AG04450 (cell line): ENCODE measurements at regions not wholly inside any gene's neighbourhood (a gene's known extent, or its start where the extent isn't known, plus 50 kb on each side); places are given as distances from the start of the nearest gene placed in this dataset.

ENCODE experiments used
- CTCF ChIA-PET: fragments of 300-600, 350-600 bp; formaldehyde crosslinking; extraction: SDS; loops from one replicate; lab custom pipeline; 2022; ENCODE audit warnings: antibody characterized with exemption, inconsistent platforms; lab: Charles Lee
- POLR2A ChIA-PET: fragments of 350-600 bp; formaldehyde crosslinking; extraction: SDS; loops from one replicate; lab custom pipeline; 2021; ENCODE audit warnings: antibody characterized with exemption, inconsistent platforms; lab: Yijun Ruan, JAX
- DNase-seq: peaks from one replicate; pipeline ENCODE4 v3.0.0-alpha.2; 2011; ENCODE audit warnings: low read depth, low spot score
- H3K27ac ChIP-seq: one replicate; pipeline ENCODE4 v1.5.1; 2012; ENCODE audit warnings: low read depth, low read length, control low read depth
- H3K27me3 ChIP-seq: one replicate; pipeline ENCODE4 v1.6.0; 2012; ENCODE audit warnings: low read length; ENCODE audit not compliant: control insufficient read depth, insufficient read depth
- H3K4me3 ChIP-seq: 2 replicates; pipeline ENCODE4 v1.5.1; 2011; ENCODE audit warnings: mild to moderate bottlenecking, low read depth, low read length, control low read depth
- H3K9me3 ChIP-seq: 2 replicates; pipeline ENCODE4 v1.5.1; 2012; ENCODE audit warnings: low read length; ENCODE audit not compliant: control insufficient read depth, insufficient read depth
- CTCF ChIP-seq: IDR thresholded peaks from 2 replicates; pipeline ENCODE4 v1.5.1; 2011; ENCODE audit warnings: low read depth, low read length, control low read depth, inconsistent platforms

- no peaks in the 10 kb centered on the region for H3K9me3 ChIP-seq
- H3K4me3 ChIP-seq = no peak overlapping the region
- CTCF ChIA-PET = no interaction called here
- no peak for DNase-seq
- no peak overlapping the region for H3K27ac ChIP-seq
- POLR2A ChIA-PET = no interaction called here
- TF ChIP-seq CTCF = no peak
- H3K27me3 ChIP-seq = no peaks in the 10 kb centered on the region
These were observed 520.9 kb downstream of the EPHA4 start for GRCh38 chr2:221051162-221051561.

GRCh38 chr2:221060376-221060775, 511.7 kb downstream of the EPHA4 start:
- H3K27me3 ChIP-seq = no peaks in the 10 kb centered on the region
- TF ChIP-seq CTCF = no peak
- H3K9me3 ChIP-seq = no peaks in the 10 kb centered on the region
- POLR2A ChIA-PET = no interaction called here
- DNase-seq = peak; percentile 45
- CTCF ChIA-PET = no interaction called here
- no peak overlapping the region for H3K27ac ChIP-seq
- H3K4me3 ChIP-seq = no peak overlapping the region

GRCh38 chr2:221063568-221063967, 508.5 kb downstream of the EPHA4 start:
- no peak for DNase-seq
- Histone ChIP-seq H3K27me3 (no peaks in the 10 kb centered on the region), H3K27ac (no peak overlapping the region), H3K4me3 (no peak overlapping the region), H3K9me3 (no peaks in the 10 kb centered on the region)
- ChIA-PET POLR2A (no interaction called here), CTCF (no interaction called here)
- TF ChIP-seq CTCF = no peak

- Histone ChIP-seq H3K27me3 (no peaks in the 10 kb centered on the region), H3K9me3 (no peaks in the 10 kb centered on the region), H3K27ac (no peak overlapping the region), H3K4me3 (no peak overlapping the region)
- ChIA-PET POLR2A (no interaction called here), CTCF (no interaction called here)
- TF ChIP-seq CTCF = no peak
- no peak for DNase-seq
These were observed 507.8 kb downstream of the EPHA4 start for GRCh38 chr2:221064058-221064854.

GRCh38 chr2:221064880-221065279, 507.2 kb downstream of the EPHA4 start:
- no peaks in the 10 kb centered on the region for H3K27me3 ChIP-seq
- no peak for TF ChIP-seq CTCF
- H3K27ac ChIP-seq = no peak overlapping the region
- no peak for DNase-seq
- CTCF ChIA-PET = no interaction called here
- POLR2A ChIA-PET = no interaction called here
- H3K4me3 ChIP-seq = no peak overlapping the region
- H3K9me3 ChIP-seq = no peaks in the 10 kb centered on the region
